ENCODE measurements at regions not wholly inside any gene's neighbourhood (a gene's known extent, or its start where the extent isn't known, plus 50 kb on each side); places are given as distances from the start of the nearest gene placed in this dataset.

DNA sequence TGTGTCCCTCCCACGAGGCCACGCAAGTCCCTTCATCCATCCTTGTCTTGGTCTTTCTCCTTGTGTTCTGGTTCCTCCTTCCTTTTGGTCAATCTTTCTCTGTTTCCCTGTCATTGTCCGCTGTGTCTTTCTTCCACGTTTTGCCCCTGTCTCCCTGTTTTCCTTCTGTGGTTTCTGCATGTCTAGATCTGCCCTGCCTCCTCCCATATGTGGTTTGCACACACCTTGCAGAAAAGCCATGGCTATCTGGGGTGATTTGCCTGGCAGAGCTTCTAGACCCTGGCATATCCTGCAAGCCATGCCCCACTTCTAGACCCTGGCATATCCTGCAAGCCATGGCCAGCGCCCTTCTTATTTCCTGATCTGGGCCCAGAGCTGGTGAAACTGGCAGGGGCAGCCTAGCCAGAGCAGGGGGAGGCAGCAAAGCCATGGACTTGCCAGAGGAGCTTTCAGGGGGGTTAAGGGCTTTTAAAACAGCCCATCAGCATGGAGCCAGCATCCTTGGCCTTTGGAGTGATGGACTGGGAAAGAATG is 131.6 kb upstream of the NECTIN1 start:
- no peak for TF ChIP-seq POLR2AphosphoS5 (IDR thresholded peaks at IDR 0.05; ENCODE audit: insufficient read depth, low read depth, low read length)
- TF ChIP-seq, protein P1, sequence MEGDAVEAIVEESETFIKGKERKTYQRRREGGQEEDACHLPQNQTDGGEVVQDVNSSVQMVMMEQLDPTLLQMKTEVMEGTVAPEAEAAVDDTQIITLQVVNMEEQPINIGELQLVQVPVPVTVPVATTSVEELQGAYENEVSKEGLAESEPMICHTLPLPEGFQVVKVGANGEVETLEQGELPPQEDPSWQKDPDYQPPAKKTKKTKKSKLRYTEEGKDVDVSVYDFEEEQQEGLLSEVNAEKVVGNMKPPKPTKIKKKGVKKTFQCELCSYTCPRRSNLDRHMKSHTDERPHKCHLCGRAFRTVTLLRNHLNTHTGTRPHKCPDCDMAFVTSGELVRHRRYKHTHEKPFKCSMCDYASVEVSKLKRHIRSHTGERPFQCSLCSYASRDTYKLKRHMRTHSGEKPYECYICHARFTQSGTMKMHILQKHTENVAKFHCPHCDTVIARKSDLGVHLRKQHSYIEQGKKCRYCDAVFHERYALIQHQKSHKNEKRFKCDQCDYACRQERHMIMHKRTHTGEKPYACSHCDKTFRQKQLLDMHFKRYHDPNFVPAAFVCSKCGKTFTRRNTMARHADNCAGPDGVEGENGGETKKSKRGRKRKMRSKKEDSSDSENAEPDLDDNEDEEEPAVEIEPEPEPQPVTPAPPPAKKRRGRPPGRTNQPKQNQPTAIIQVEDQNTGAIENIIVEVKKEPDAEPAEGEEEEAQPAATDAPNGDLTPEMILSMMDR (IDR thresholded peaks at IDR 0.05; ENCODE audit: extremely low read depth in 1 of 2, insufficient read depth in 1 of 2, low read depth in 1 of 2, low read length in 2 of 2), result no peak

Data from endothelial cell of umbilical vein (primary cell).